Hepatocyte (in vitro differentiated cells): ENCODE measurements at regions not wholly inside any gene's neighbourhood (a gene's known extent, or its start where the extent isn't known, plus 50 kb on each side); places are given as distances from the start of the nearest gene placed in this dataset.

Experiments
- EZH2 ChIP-seq: fragments of 200-600 bp; sonication (generic); IDR thresholded peaks from 2 replicates; pipeline ENCODE4 v1.6.1; 2016; ENCODE audit warnings: antibody characterized with exemption, mild to moderate bottlenecking, borderline replicate concordance
- EZH2phosphoT487 ChIP-seq: fragments of 200-600 bp; sonication (generic); IDR thresholded peaks from one replicate; pipeline ENCODE4 v1.6.1; 2018; ENCODE audit warnings: antibody characterized with exemption, mild to moderate bottlenecking, low read depth, moderate library complexity; ENCODE audit not compliant: unreplicated experiment, severe bottlenecking
- TF ChIP-seq, protein P1 (sequence below): fragments of 200-600 bp; sonication (generic); IDR thresholded peaks from 2 replicates; pipeline ENCODE4 v1.5.1; 2016; ENCODE audit warnings: antibody characterized with exemption, mild to moderate bottlenecking; ENCODE audit not compliant: poor library complexity

DNA sequence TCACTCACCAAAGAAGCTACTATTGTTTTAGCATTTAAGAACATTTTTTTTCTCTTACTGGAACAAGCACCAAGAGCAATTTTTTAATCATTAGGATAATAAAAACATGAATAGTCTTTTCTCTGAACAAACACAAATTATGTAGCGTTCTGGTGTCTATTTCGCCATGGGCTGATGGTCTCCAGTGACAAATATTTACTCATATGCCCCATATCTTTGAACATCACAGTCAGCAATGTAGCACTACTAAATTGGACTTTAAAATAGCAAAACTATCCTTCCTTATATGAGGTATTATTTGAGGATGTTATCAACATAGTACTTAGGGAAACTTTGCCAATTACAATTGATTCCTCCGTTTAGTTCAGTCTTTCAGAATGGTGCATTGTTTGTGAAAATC, 1326.0 kb upstream of the ZEB2 start:
- TF ChIP-seq, protein P1, sequence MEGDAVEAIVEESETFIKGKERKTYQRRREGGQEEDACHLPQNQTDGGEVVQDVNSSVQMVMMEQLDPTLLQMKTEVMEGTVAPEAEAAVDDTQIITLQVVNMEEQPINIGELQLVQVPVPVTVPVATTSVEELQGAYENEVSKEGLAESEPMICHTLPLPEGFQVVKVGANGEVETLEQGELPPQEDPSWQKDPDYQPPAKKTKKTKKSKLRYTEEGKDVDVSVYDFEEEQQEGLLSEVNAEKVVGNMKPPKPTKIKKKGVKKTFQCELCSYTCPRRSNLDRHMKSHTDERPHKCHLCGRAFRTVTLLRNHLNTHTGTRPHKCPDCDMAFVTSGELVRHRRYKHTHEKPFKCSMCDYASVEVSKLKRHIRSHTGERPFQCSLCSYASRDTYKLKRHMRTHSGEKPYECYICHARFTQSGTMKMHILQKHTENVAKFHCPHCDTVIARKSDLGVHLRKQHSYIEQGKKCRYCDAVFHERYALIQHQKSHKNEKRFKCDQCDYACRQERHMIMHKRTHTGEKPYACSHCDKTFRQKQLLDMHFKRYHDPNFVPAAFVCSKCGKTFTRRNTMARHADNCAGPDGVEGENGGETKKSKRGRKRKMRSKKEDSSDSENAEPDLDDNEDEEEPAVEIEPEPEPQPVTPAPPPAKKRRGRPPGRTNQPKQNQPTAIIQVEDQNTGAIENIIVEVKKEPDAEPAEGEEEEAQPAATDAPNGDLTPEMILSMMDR = no peak
- TF ChIP-seq EZH2 (no peak), EZH2phosphoT487 (no peak)
